Kidney epithelial cell (primary cell): ENCODE measurements at regions not wholly inside any gene's neighbourhood (a gene's known extent, or its start where the extent isn't known, plus 50 kb on each side); places are given as distances from the start of the nearest gene placed in this dataset.

ENCODE experiments used
- DNase-seq: peaks from one replicate; pipeline ENCODE4 v3.0.0-alpha.2; 2010; ENCODE audit warnings: low read depth
- H3K27me3 ChIP-seq: 2 replicates; pipeline ENCODE4 v1.6.0; 2011; ENCODE audit warnings: low read length; ENCODE audit not compliant: control insufficient read depth, insufficient read depth
- H3K36me3 ChIP-seq: 2 replicates; pipeline ENCODE4 v1.5.1; 2011; ENCODE audit warnings: low read length; ENCODE audit not compliant: control insufficient read depth, insufficient read depth
- H3K4me3 ChIP-seq: 2 replicates; pipeline ENCODE4 v1.5.1; 2011; ENCODE audit warnings: low read depth, mild to moderate bottlenecking, control low read depth, low read length
- TF ChIP-seq, protein P1 (sequence below): IDR thresholded peaks from 2 replicates; pipeline ENCODE4 v1.5.1; 2011; ENCODE audit warnings: mild to moderate bottlenecking, moderate library complexity, low read length, control low read depth, inconsistent platforms; ENCODE audit not compliant: insufficient read depth, poor library complexity, severe bottlenecking

DNA sequence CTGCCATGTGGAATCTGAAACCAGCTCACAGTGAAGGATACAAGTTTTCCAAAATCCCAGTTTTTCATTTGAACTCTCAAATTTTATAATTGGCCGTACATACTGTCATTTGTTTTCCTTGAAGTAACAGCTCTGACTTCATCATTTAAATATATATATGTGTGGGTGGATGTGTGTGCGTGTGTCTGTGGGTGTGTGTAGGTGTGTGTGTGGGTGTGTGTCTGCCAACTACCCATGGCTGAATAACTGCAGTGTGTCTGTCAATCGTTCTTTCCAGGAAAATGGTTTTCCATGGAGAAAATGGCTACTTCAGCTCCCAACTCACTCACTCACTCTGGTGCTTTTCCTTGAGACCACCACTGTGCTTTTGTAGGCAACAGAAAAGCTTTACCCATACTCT lies 169.0 kb downstream of the PLPP3 start:
- TF ChIP-seq, protein P1, sequence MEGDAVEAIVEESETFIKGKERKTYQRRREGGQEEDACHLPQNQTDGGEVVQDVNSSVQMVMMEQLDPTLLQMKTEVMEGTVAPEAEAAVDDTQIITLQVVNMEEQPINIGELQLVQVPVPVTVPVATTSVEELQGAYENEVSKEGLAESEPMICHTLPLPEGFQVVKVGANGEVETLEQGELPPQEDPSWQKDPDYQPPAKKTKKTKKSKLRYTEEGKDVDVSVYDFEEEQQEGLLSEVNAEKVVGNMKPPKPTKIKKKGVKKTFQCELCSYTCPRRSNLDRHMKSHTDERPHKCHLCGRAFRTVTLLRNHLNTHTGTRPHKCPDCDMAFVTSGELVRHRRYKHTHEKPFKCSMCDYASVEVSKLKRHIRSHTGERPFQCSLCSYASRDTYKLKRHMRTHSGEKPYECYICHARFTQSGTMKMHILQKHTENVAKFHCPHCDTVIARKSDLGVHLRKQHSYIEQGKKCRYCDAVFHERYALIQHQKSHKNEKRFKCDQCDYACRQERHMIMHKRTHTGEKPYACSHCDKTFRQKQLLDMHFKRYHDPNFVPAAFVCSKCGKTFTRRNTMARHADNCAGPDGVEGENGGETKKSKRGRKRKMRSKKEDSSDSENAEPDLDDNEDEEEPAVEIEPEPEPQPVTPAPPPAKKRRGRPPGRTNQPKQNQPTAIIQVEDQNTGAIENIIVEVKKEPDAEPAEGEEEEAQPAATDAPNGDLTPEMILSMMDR: no peak
- H3K27me3 ChIP-seq: no peaks in the 10 kb centered on the region
- H3K36me3 ChIP-seq: no peaks in the 10 kb centered on the region
- no peak overlapping the region for H3K4me3 ChIP-seq
- no peak for DNase-seq

DNA sequence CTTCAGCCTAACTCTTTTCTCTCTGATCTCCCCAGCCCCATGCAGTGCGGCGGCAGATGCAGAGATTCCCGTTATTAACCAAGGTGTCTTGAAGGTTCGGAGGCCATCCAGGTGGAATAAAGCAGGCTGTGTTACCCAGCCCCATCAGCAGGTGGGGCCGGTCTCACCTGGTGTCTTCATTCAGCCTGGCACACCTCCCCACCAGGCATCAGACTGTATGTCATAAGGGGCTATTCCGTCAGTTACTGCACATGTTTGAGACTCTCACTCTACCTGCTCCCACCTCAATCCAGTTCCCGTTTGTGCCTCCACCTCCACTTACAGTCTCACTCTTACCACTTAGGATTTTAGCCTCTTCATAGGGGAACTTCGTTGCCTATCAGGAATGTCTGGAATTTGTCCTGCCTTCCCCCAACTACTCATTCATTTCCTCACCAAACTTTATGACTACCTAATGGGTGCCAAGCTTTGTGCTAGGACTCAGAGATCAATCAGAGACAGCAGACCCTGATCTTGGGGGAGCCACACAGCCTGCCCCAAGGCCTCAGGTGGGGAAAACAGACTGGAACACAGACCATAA lies 170.2 kb downstream of the PLPP3 start:
- no peaks in the 10 kb centered on the region for H3K36me3 ChIP-seq
- no peak overlapping the region for H3K4me3 ChIP-seq
- TF ChIP-seq, protein P1: peak; percentile 32
- no peaks in the 10 kb centered on the region for H3K27me3 ChIP-seq
- DNase-seq: no peak

DNA sequence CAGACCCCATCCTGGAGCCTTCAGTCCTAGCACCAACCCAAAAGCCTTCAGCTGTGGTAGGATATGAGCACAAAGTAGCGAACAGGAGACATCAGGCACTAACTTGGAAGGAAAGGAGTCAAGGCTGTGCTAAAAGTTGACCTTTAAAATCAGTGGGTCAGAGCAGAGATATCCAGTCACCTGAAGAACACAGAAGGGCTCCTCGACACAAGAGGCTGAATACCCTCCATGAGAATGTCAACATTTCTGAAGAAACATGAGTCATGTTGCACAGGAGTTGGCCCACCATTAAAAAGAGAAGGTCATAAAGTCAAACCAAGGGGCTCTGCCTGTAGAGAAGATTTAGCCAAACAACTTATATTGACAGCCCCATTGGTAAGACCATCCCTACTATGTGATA lies 172.5 kb downstream of the PLPP3 start:
- Histone ChIP-seq H3K36me3 (no peaks in the 10 kb centered on the region), H3K27me3 (no peaks in the 10 kb centered on the region), H3K4me3 (no peak overlapping the region)
- TF ChIP-seq, protein P1: no peak
- no peak for DNase-seq

- H3K4me3 ChIP-seq: no peak overlapping the region
- no peak for DNase-seq
- TF ChIP-seq, protein P1: no peak
- H3K36me3 ChIP-seq: no peaks in the 10 kb centered on the region
- no peaks in the 10 kb centered on the region for H3K27me3 ChIP-seq
Measured at GRCh38 chr1:56404561-56405030, 174.8 kb downstream of the PLPP3 start.

GRCh38 chr1:56404066-56404465 lies 175.3 kb downstream of the PLPP3 start:
- Histone ChIP-seq H3K4me3 (no peak overlapping the region), H3K27me3 (no peaks in the 10 kb centered on the region), H3K36me3 (no peaks in the 10 kb centered on the region)
- TF ChIP-seq, protein P1: no peak
- DNase-seq: no peak

DNA sequence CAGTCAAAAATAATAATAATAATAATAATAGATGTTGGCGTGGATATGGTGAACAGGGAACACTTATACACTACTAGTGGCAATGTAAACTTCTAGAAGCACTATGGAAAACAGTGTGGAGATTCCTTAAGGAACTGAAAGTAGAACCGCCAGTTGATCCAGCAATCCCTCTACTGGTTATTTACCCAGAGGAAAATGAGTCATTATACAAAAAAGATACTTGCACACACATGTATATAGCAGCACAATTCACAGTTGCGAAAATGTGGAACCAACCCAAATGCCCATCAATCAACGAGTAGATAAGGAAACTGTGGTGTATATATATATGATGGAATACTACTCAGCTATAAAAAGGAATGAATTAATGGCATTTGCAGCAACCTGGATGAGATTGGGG lies 176.0 kb downstream of the PLPP3 start:
- no peaks in the 10 kb centered on the region for H3K36me3 ChIP-seq
- no peak overlapping the region for H3K4me3 ChIP-seq
- no peaks in the 10 kb centered on the region for H3K27me3 ChIP-seq
- TF ChIP-seq, protein P1: no peak
- no peak for DNase-seq
